Panc1 (cell line): ENCODE measurements at regions not wholly inside any gene's neighbourhood (a gene's known extent, or its start where the extent isn't known, plus 50 kb on each side); places are given as distances from the start of the nearest gene placed in this dataset.

ENCODE experiments used
- SIN3A ChIP-seq: IDR thresholded peaks from 2 replicates; pipeline ENCODE4 v1.6.1; 2012; ENCODE audit warnings: low read depth, mild to moderate bottlenecking, low read length, moderate library complexity, borderline replicate concordance; ENCODE audit not compliant: insufficient read depth
- TF ChIP-seq, protein P1 (sequence below): fragments of 450-650 bp; IDR thresholded peaks from 2 replicates; pipeline ENCODE4 v1.5.1; 2017; ENCODE audit warnings: mild to moderate bottlenecking

DNA sequence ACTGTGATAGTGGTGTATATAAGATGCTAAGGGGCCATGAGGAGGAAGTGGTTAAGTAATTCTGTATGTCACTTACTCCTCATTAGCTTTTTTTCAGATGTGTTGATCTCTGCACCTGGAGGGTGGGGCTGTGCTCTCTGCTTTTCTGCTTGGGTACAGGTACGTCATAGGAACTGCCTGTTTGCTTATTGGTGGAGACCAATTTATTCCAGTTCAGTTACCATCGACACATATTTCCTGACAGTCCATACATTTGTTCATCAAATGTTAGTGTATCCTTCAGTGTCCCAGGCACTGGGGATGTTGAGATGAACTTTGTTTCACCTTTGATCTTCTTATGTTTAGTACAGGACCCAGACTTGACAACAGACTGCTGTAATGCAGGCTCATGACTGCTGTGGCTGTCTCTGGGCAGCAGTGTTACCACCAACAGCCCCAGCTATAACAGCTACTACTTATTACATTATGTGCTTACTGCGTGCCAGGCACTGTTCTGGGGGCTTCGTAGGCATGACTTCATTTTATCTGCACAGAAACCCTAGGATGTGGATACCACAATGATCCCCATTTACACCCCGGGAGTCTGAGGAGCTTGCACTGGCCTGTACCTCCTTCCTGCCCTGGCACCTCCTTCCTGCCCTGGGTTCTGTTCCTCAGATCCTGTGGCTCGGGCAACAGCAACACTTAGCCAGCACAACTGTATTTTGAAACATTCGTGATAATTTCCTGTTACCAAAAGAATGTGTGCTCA lies 87.4 kb downstream of the BUB3 start:
- TF ChIP-seq, protein P1, sequence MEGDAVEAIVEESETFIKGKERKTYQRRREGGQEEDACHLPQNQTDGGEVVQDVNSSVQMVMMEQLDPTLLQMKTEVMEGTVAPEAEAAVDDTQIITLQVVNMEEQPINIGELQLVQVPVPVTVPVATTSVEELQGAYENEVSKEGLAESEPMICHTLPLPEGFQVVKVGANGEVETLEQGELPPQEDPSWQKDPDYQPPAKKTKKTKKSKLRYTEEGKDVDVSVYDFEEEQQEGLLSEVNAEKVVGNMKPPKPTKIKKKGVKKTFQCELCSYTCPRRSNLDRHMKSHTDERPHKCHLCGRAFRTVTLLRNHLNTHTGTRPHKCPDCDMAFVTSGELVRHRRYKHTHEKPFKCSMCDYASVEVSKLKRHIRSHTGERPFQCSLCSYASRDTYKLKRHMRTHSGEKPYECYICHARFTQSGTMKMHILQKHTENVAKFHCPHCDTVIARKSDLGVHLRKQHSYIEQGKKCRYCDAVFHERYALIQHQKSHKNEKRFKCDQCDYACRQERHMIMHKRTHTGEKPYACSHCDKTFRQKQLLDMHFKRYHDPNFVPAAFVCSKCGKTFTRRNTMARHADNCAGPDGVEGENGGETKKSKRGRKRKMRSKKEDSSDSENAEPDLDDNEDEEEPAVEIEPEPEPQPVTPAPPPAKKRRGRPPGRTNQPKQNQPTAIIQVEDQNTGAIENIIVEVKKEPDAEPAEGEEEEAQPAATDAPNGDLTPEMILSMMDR = no peak
- TF ChIP-seq SIN3A = no peak
